DMS 273 (cell line): ENCODE measurements at regions not wholly inside any gene's neighbourhood (a gene's known extent, or its start where the extent isn't known, plus 50 kb on each side); places are given as distances from the start of the nearest gene placed in this dataset.
"Not testable (repeated sequence)": the region's sequence is repeated elsewhere in the genome, so short reads cannot be mapped to it uniquely, and the experiment has no call there.

Source experiments
- DNase-seq: peaks from one replicate; lab custom pipeline; 2025; ENCODE audit not compliant: unreplicated experiment; lab: John Stamatoyannopoulos, UW

GRCh38 chr16:61195006-61195405 lies 841.2 kb downstream of the CDH8 start:
- DNase-seq: no peak

- DNase-seq: no peak
These were observed 841.7 kb downstream of the CDH8 start for GRCh38 chr16:61194573-61194972.

DNA sequence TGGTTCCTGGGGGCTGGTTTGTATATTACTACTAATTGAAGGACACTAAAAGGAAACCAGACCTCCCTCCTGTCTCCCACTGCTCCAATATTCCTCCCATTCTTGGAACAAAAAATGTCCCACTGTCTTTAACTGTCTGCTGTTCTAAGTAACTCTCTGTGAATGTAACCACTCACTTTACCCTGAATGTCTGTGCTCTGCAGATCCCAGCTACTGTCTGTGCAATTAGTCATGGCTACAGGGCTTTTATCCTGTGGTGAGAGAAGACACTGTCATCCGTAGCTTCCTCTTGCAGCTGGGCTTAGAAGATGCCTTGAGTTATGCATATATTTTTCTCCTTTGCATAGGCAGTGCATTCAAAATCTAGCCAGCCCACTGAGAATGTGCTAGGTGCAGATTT lies 853.8 kb downstream of the CDH8 start:
- no peak for DNase-seq

DNA sequence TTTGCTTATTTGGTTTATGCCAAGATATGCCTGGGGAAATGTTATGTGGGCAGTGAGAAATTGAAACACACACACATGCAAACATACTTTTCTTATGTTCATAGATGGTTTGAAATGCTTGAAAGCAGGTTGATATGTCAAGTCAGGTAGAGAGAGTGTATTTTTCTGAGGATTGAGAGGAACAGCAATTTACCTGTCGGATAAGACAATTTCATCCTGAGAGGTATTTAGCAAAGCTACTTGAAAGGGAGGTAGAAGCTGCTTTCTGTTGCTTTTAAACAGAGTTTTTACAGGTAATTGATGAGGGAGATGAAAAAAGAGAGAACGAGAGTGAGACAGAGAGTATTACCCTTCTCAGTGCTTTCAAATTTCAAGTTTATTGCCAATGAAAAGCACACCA lies 854.3 kb downstream of the CDH8 start:
- DNase-seq: no peak

DNA sequence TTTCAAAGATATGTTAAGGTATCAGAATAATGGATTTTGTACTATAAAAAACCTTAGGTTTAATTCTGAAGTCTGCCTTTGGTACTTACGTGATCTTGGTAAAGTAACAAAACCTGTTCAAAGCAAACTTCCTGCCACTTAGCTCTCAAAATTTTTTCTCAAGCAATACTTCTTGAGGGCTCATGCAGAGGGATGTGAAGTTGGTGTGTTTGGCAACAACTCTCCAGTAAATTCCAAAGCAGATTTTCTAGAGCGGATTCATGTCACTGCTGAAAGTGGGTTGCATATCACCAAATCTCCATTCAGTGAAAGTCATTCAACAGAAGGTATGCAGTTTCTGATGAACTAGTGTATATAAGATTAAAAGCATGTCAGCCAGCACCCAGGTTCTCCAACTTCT lies 856.7 kb downstream of the CDH8 start:
- DNase-seq: no peak

DNA sequence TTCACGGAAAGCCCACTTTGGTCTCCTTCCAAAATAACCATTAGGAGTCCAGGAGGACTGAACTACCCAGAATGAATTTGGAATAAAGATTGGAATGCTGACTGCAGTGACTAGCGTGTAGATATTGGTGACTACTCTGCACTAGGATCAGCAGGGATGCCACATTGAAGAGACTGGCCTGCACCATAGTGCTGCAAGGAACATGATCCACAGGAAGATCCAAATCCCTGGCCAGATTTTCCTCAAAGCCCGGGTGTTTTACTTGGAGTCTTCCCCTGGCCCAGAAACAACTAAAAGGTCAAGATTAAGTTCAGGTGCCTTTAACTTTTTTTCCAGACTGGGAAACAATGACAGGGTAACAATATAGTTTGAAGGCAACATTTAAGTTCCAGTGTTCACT lies 870.4 kb downstream of the CDH8 start:
- no peak for DNase-seq

DNA sequence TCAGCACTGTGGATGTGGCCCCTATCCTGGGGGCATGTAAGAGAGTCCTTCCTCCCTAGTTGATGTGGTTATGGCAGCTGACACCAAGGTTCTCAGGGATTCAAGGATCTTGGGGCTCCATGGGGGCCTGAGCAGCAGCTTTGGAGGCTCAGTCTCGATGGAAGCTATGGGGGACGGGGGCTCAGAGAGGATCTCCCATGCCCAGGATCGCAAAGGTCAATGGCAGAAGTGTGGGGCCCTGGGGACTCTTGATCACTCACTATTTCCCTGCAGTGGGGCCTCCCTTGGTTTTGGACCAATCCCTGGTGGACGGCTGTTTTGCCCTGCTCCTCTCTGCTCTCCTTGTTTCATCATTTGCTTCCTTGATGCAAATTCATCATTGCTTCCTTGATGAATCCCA lies 885.9 kb downstream of the CDH8 start:
- DNase-seq: no peak

GRCh38 chr16:61149709-61150108 lies 886.5 kb downstream of the CDH8 start:
- no peak for DNase-seq

DNA sequence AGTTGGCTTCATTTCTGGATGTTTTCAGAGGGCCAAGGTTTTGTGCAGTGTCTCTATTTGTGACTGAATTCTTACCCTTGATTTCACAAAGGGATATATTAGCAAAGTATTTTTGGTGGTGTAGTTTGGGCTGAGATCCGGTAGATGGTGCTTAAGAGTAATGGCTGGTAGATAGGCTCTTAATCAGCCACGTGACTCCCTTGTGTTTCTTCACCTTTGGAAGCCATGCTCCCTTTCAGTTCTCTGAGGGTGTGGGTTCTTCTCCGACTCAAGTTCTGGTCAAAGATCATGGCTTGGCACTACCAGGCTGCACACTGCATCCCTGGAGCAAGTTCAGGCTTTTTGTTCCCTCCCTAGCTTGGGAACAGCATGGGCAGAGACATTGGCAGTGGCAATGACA lies 887.3 kb downstream of the CDH8 start:
- peak; percentile 7 for DNase-seq

DNA sequence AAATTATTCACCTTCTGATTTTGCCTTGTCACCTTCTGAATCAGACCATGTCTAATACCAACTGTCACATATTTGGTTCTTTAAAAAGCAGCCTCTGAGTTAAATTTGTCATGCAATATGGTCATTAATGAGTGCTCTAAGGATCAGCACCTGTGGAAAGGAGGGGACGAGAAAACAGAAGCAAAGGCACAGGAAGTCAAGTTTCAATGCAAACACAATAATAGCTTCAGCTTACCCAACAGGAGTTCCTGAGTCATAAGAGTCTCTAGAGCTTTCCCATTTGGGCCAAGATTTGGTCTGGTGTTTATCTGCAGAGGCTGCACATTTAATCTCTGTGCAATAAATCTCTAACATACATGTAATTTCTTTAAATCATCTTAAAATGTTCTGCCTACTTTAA lies 889.8 kb downstream of the CDH8 start:
- DNase-seq: no peak

GRCh38 chr16:61131447-61131846 lies 904.8 kb downstream of the CDH8 start:
- DNase-seq: no peak

DNA sequence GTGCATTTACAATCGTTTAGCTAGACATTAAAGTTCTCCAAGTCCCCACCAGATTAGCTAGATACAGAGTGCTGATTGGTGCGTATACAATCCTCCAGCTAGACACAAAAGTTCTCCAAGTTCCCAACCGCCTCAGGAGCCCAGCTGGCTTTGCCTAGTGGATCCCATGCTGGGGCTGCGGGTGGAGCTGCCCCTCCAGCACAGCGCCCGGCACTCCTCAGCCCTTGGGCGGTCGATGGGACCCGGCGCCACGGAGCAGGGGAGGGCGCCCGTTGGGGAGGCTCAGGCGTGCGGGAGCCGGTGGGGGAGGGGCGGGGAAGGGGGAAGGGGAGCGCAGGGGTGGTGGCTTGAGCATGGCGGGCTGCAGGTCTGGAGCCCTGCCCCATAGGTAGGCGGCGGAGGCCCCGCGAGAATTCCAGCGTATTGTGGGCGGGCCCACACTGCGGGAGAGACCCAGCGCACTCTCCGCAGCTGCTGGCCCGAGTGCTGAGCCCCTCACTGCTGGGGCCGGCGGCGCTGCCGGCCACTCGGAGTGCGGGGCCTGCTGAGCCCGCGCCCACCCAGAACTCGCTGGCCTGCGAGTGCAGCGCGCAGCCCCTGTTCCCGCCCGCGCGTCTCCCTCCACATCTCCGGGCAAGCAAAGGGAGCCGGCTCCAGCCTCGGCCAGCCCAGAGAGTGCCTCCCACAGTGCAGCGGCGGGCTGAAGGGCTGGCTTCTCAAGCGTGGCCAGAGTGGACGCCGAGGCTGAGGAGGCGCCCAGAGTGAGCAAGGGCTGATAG lies 907.5 kb downstream of the CDH8 start:
- DNase-seq: no peak

DNA sequence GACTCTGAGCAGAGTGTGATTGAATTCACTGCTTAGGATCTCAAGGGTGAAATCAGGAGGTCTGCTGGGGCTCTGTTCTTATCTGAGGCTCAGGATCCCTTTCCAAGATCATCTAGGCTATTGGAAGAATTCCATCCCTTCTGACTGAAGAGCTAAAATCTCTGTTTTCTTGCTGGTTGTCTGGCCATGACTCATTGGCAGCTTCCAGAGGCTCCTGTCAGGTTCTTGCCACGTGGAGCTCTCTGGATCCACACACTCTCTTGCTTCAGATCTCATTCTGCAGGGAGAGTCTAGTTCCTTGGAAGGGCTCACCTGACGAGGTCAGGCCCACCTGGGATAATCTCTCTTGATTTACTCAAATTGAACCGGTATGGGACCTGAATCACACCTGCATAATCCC lies 930.7 kb downstream of the CDH8 start:
- no peak for DNase-seq

DNA sequence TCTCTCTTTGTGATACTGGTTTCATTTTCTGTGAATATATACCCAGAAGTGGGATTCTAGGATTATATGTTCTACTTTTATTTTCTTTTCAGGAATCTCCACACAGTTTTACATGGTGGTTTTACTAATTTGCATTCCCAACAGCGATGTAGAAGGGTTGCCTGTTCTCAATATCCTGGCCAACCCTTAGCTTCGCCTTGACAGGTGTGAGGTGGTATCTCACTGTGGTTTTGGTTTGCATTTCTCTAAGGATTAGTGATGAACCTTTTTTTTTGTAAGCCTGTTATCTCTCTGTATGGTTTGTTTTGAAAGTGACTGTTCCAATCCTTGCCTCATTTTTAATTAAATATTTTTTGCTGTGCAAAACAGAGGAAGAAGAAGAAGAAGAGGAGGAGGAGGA lies 937.7 kb downstream of the CDH8 start:
- no peak for DNase-seq

DNA sequence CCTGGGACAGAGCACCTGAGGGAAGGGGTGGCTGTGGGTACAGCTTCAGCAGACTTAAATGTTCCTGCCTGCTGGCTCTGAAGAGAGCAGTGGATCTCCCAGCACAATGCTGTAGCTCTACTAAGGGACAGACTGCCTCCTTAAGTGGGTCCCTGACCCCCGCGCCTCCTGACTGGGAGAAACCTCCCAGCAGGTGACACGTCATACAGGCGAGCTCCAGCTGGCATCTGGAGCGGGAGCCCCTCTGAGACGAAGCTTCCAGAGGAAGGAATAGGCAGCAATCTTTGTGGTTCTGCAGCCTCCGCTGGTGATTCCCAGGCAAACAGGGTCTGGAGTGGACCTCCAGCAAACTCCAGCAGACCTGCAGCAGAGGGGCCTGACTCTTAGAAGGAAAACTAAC lies 944.9 kb downstream of the CDH8 start:
- DNase-seq: not testable (repeated sequence)

DNA sequence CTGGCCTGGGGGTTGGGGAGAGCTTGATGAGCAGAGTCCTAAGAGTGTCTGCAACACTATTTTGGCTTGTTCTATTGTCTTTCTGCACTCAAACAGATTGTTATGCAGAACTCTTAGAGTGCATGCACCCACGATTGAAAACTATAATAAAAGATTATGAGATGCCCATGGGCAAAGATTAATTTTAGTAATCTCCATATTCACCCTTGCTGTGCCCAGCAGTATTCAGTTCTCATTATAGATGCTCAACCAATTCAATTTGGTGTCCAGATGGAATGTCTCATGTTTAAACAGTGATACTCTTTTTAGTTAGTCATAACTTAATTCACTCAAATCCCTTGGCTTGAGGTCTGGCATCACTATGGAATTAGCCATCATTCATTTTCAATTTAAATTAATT lies 952.5 kb downstream of the CDH8 start:
- DNase-seq: no peak

DNA sequence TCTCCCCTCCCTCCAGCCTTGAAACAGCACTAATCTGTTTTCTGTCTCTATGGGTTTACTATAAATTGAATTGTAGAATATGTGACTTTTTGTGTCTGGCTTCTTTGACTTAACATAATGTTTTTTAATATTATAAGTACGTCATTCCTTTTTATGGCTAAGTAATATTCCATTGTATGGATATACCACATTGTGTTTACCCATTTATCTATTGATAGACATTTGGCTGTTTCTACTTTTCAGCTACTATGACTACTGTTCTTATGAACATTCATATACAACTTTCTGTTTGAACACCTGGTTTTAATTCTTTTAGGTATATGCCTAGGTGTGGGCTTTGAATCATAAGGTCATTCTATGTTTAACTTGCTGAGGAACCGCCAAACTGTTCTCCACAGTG lies 961.9 kb downstream of the CDH8 start:
- no peak for DNase-seq

DNA sequence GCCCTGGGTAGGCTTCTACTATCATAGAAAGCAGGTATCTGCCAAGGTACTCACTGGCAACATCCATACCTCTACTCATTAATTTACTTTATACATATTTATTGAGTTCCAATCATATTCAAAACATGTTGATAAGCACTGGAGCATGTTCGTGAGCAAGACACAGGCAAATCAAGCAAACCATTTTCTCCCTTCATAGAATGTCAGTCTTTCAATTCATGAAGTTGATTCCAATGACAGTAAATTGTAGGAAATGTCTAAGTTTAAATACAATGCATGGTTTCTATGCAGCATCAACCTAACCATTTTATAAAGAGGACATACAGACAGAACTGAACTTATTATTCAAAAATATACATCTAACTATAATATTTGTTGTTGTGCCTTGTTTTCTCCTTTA lies 978.6 kb downstream of the CDH8 start:
- no peak for DNase-seq

GRCh38 chr16:61050547-61050946 lies 985.7 kb downstream of the CDH8 start:
- no peak for DNase-seq

DNA sequence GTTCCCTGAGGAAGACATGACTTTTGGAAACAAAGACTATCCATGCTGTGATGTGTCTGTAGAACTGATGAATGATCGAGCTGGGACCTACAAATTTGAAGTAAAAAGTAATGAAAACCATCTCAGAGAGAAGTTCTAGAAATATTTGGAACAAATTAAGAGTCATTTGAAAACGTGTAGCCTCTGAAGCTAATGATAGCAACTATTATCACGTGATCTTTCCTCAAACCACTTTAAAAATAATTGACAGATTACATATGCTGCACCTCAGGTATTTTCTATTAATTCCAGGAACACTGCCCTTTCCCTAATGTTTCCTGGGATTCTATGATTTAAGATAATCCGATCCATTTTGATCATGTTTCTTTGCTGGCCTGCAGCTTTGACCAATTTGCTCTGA lies 990.3 kb downstream of the CDH8 start:
- no peak for DNase-seq

GRCh38 chr16:61042737-61043136 lies 993.5 kb downstream of the CDH8 start:
- DNase-seq: no peak

DNA sequence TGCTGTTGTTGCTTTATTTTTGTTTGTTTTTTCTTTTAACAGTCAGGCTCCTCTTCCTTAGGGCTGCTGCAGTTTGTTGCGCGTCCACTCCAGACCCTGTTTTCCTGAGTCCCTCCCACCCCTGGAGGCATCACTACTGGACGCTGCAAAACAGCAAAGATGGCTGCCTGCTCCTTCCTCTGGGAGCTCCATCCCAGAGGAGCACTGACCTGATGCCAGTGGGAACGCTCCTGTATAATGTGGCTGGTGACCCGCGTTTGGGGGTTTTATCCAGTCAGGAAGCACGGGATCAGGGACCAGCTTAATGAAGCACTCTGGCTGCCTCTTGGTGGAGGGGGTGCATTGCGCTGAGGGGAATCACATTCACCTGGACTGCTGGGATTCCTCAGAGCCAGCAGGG lies 1005.6 kb downstream of the CDH8 start:
- DNase-seq: no peak

DNA sequence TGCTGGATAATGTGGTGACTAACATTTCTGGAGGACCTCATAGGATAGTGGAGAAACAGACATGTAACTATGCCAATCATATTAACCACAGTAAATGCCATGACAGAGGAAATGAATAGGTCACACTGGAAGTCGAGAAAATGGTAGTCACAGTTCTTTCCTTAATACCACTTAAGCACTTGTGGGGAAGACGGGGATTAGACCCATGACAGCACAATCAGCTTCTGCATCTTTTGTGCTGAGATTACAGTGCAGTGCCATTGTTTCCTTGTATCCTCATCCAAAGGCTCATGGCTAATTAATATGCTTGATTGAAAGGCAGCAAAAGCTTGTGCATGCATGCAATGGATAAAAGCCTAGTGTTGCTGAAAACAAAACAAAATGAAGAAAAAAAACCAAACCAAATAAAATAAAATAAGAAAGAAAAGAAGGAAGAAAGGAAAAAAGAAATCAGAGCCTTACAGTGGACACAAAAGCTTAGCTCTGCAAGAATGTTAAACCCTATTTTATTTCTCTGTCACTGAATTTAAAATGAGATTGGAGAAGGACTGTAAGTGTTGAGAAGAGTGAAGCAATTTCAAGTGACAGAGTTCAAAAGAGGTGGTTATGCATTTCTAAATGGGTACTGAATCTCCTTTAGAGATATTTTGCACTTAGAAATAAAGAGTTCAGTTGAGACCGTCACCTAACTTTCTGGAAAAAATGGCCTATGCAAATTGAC lies 1011.9 kb downstream of the CDH8 start:
- no peak for DNase-seq
